GM19239 (cell line): ENCODE measurements at regions not wholly inside any gene's neighbourhood (a gene's known extent, or its start where the extent isn't known, plus 50 kb on each side); places are given as distances from the start of the nearest gene placed in this dataset.

Source experiments
- DNase-seq: peaks from one replicate; pipeline ENCODE4 v3.0.0; 2011; ENCODE audit warnings: low spot score; ENCODE audit not compliant: insufficient read length
- FAIRE-seq: peaks from 2 replicates; lab custom pipeline; 2011; peaks lifted over from hg19 to GRCh38; lab: Jason Lieb, UNC

- DNase-seq: no peak
- no peak for FAIRE-seq
Measured at GRCh38 chr18:32621034-32621433, 150.4 kb upstream of the GAREM1 start.

- no peak for DNase-seq
- FAIRE-seq: no peak
Measured at GRCh38 chr18:32618546-32618945, 147.9 kb upstream of the GAREM1 start.

GRCh38 chr18:32613821-32614220 is 143.1 kb upstream of the GAREM1 start:
- FAIRE-seq: no peak

GRCh38 chr18:32612651-32613050 is 142.0 kb upstream of the GAREM1 start:
- no peak for FAIRE-seq
- no peak for DNase-seq

More at GRCh38 chr18:32613821-32614220, 143.1 kb upstream of the GAREM1 start:
- DNase-seq: no peak

- FAIRE-seq (no peak), DNase-seq (no peak)
Measured at GRCh38 chr18:32610176-32610575, 139.5 kb upstream of the GAREM1 start.

- DNase-seq: no peak
- no peak for FAIRE-seq
Measured at GRCh38 chr18:32607816-32608215, 137.1 kb upstream of the GAREM1 start.

GRCh38 chr18:32598144-32598543 is 127.5 kb upstream of the GAREM1 start:
- FAIRE-seq (no peak), DNase-seq (no peak)

GRCh38 chr18:32596501-32596900 is 125.8 kb upstream of the GAREM1 start:
- DNase-seq: no peak
- FAIRE-seq: no peak

- FAIRE-seq (no peak), DNase-seq (no peak)
Measured at GRCh38 chr18:32595832-32596231, 125.2 kb upstream of the GAREM1 start.

- no peak for FAIRE-seq
- DNase-seq: no peak
Measured at GRCh38 chr18:32588191-32588590, 117.5 kb upstream of the GAREM1 start.

GRCh38 chr18:32583431-32583830 is 112.7 kb upstream of the GAREM1 start:
- FAIRE-seq (no peak), DNase-seq (no peak)

GRCh38 chr18:32582455-32582854 is 111.8 kb upstream of the GAREM1 start:
- DNase-seq: no peak
- no peak for FAIRE-seq

- no peak for FAIRE-seq
- DNase-seq: no peak
Measured at GRCh38 chr18:32577561-32577960, 106.9 kb upstream of the GAREM1 start.

GRCh38 chr18:32576296-32576916 is 105.7 kb upstream of the GAREM1 start:
- no peak for FAIRE-seq
- DNase-seq: no peak

- no peak for FAIRE-seq
- DNase-seq: no peak
Measured at GRCh38 chr18:32566960-32567359, 96.3 kb upstream of the GAREM1 start.

- DNase-seq (no peak), FAIRE-seq (no peak)
Measured at GRCh38 chr18:32553640-32554365, 83.1 kb upstream of the GAREM1 start.

- FAIRE-seq (no peak), DNase-seq (no peak)
Measured at GRCh38 chr18:32553174-32553573, 82.5 kb upstream of the GAREM1 start.

- peak; percentile 93 for FAIRE-seq
- peak; percentile 52 for DNase-seq
Measured at GRCh38 chr18:32552421-32553030, 81.8 kb upstream of the GAREM1 start.

- no peak for FAIRE-seq
- DNase-seq: no peak
Measured at GRCh38 chr18:32550963-32551362, 80.3 kb upstream of the GAREM1 start.

GRCh38 chr18:32549248-32550110 is 78.8 kb upstream of the GAREM1 start:
- DNase-seq (peak; percentile 6), FAIRE-seq (peak; percentile 23)

GRCh38 chr18:32548688-32549087 is 78.0 kb upstream of the GAREM1 start:
- no peak for FAIRE-seq
- no peak for DNase-seq
